ENCODE measurements at regions not wholly inside any gene's neighbourhood (a gene's known extent, or its start where the extent isn't known, plus 50 kb on each side); places are given as distances from the start of the nearest gene placed in this dataset.
A peak's percentile ranks its signal among the peaks of the same experiment; 100 is the strongest.

DNA sequence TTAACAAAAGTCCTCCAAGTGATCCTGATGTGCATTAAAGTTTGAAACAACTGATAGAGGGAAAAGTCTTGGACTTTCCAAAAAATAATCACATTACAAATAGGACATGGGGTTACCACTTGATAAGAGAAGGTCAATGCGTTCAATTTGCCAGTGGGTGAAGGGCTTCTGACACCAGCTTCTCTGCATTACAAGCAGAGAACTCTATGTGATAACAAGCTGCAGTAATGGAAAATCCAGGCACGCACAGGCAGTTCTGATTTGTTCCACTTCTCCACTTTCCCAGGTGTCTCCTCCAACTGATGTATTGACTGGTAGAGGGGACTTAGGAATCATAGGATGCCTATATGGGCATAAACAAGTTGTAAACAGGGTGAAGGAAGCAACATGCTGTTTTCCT, 234.0 kb upstream of the MGAT5 start:
- no peaks in the 10 kb centered on the region; the same call in 1 of the 2 replicates for H3K27me3 ChIP-seq (ENCODE audit: control insufficient read depth, low read length)
- TF ChIP-seq EZH2phosphoT487 (IDR thresholded peaks at IDR 0.05; ENCODE audit: borderline replicate concordance, low read length) (no peak), CTCF (IDR thresholded peaks at IDR 0.05; ENCODE audit: low read depth, low read length, poor library complexity, severe bottlenecking) (no peak)

DNA sequence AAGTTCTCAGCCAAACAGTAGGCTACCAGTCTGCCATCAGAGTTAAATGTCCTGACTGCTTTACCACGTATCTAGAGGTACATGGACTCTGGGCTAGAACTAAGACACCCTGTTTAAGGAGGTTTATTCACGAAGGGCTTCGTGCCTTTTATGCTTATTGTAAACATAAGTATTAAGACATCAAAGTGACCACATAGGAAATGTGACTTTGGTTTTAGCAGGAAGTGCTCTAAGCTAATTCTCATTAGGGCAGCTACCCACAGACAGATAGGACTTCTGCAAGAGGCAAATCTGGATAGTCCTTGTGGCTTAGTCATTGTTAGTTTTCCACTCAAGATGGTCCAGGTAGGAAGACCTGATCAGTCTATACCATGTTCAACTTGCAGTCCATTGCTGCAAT, 233.3 kb upstream of the MGAT5 start:
- Histone ChIP-seq H3K36me3 (ENCODE audit: control insufficient read depth, low read length) (no peaks in the 10 kb centered on the region), H3K9me2 (replicated peaks; ENCODE audit: control insufficient read depth, low read length) (no peaks in the 10 kb centered on the region), H3K79me2 (ENCODE audit: control insufficient read depth, low read length) (no peaks in the 10 kb centered on the region), H3K4me1 (ENCODE audit: control insufficient read depth, low read length) (peaks cover 36% of the 10 kb centered on the region), H3K4me3 (ENCODE audit: low read length) (no peak overlapping the region), H3K27me3 (ENCODE audit: control insufficient read depth, low read length) (no peaks in the 10 kb centered on the region; the same call in 1 of the 2 replicates), H3F3A (ENCODE audit: control insufficient read depth, insufficient read depth) (no peaks in the 10 kb centered on the region), H3K27ac (ENCODE audit: low read depth, low read length) (no peak overlapping the region), H4K20me1 (ENCODE audit: control insufficient read depth, insufficient read depth, low read depth, low read length) (no peaks in the 10 kb centered on the region), H3K9me3 (ENCODE audit: control insufficient read depth, insufficient read depth, low read length) (no peaks in the 10 kb centered on the region), H3K4me2 (ENCODE audit: low read length) (no peak overlapping the region; the same call in 1 of the 2 replicates)
- no peak for TF ChIP-seq EZH2phosphoT487 (IDR thresholded peaks at IDR 0.05; ENCODE audit: borderline replicate concordance, low read length)

More for the DNA sequence above, 234.0 kb upstream of the MGAT5 start:
- Histone ChIP-seq H3K79me2 (ENCODE audit: control insufficient read depth, low read length) (no peaks in the 10 kb centered on the region), H3K4me1 (ENCODE audit: control insufficient read depth, low read length) (peaks cover 36% of the 10 kb centered on the region), H3K9me2 (replicated peaks; ENCODE audit: control insufficient read depth, low read length) (no peaks in the 10 kb centered on the region), H3K9me3 (ENCODE audit: control insufficient read depth, insufficient read depth, low read length) (no peaks in the 10 kb centered on the region), H3K4me3 (ENCODE audit: low read length) (no peak overlapping the region), H4K20me1 (ENCODE audit: control insufficient read depth, insufficient read depth, low read depth, low read length) (no peaks in the 10 kb centered on the region), H3K36me3 (ENCODE audit: control insufficient read depth, low read length) (no peaks in the 10 kb centered on the region), H3K27ac (ENCODE audit: low read depth, low read length) (no peak overlapping the region), H3K4me2 (ENCODE audit: low read length) (no peak overlapping the region), H3F3A (ENCODE audit: control insufficient read depth, insufficient read depth) (no peaks in the 10 kb centered on the region)

DNA sequence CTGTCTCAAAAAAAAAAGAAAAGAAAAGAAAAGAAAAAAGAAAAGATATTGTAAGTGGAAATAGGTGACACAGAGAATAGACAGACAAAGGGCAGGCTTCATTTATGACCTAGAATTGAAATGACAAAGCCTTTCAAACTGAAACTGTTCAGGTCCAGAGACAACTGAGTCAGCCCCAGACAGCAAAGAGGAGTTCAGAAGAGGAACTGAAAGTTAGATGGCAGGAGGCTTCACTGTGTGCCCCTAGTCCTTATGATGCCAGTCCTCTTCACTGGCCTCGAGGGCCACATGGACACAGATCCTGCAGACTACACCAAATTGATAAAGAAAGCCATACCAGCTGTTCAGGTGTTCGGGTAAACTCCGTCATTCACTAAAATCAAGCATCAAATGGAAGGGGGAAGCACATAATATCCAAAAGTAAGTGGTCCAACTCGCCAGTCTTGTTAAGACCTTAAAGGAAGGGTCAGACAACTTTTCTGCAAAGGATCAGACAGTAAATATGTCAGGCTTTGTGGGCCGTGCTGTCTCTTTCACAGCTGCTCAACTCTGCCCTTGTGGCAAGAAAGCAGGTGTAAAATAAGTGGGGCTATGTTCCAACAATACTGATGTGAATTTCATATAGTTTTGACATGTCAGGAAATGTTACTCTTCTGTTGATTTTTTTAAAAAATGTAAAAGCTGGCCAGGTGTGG, 231.9 kb upstream of the MGAT5 start:
- no peaks in the 10 kb centered on the region for H3K9me2 ChIP-seq (replicated peaks; ENCODE audit: control insufficient read depth, low read length)
- H3K36me3 ChIP-seq (ENCODE audit: control insufficient read depth, low read length) = no peaks in the 10 kb centered on the region
- no peaks in the 10 kb centered on the region for H4K20me1 ChIP-seq (ENCODE audit: control insufficient read depth, insufficient read depth, low read depth, low read length)
- H3K4me1 ChIP-seq (ENCODE audit: control insufficient read depth, low read length) = peaks cover 36% of the 10 kb centered on the region
- H3K79me2 ChIP-seq (ENCODE audit: control insufficient read depth, low read length) = no peaks in the 10 kb centered on the region
- no peaks in the 10 kb centered on the region for H3F3A ChIP-seq (ENCODE audit: control insufficient read depth, insufficient read depth)
- H3K27me3 ChIP-seq (ENCODE audit: control insufficient read depth, low read length) = no peaks in the 10 kb centered on the region; the same call in 1 of the 2 replicates
- H3K27ac ChIP-seq (ENCODE audit: low read depth, low read length) = 0 out of 2 replicates have a peak overlapping the region, but pooled peaks have one; percentile 14
- no peaks in the 10 kb centered on the region for H3K9me3 ChIP-seq (ENCODE audit: control insufficient read depth, insufficient read depth, low read length)
- no peak overlapping the region for H3K4me3 ChIP-seq (ENCODE audit: low read length)
- peak overlapping the region; percentile 35 for H3K4me2 ChIP-seq (ENCODE audit: low read length)
- no peak for TF ChIP-seq EZH2phosphoT487 (IDR thresholded peaks at IDR 0.05; ENCODE audit: borderline replicate concordance, low read length)
- TF ChIP-seq CTCF (IDR thresholded peaks at IDR 0.05; ENCODE audit: low read depth, low read length, poor library complexity, severe bottlenecking) = no peak

- Histone ChIP-seq H3K79me2 (ENCODE audit: control insufficient read depth, low read length) (no peaks in the 10 kb centered on the region), H3K27ac (ENCODE audit: low read depth, low read length) (no peak overlapping the region), H3K4me1 (ENCODE audit: control insufficient read depth, low read length) (peaks cover 36% of the 10 kb centered on the region)
Measured at GRCh38 chr2:134023854-134024253, 230.0 kb upstream of the MGAT5 start.

More at GRCh38 chr2:134023854-134024253, 230.0 kb upstream of the MGAT5 start:
- Histone ChIP-seq H3F3A (ENCODE audit: control insufficient read depth, insufficient read depth) (no peaks in the 10 kb centered on the region), H3K27me3 (ENCODE audit: control insufficient read depth, low read length) (no peaks in the 10 kb centered on the region; the same call in 1 of the 2 replicates), H3K4me3 (ENCODE audit: low read length) (no peak overlapping the region), H3K4me2 (ENCODE audit: low read length) (no peak overlapping the region), H4K20me1 (ENCODE audit: control insufficient read depth, insufficient read depth, low read depth, low read length) (no peaks in the 10 kb centered on the region), H3K36me3 (ENCODE audit: control insufficient read depth, low read length) (no peaks in the 10 kb centered on the region), H3K9me3 (ENCODE audit: control insufficient read depth, insufficient read depth, low read length) (no peaks in the 10 kb centered on the region), H3K9me2 (replicated peaks; ENCODE audit: control insufficient read depth, low read length) (no peaks in the 10 kb centered on the region)
- TF ChIP-seq EZH2phosphoT487 (IDR thresholded peaks at IDR 0.05; ENCODE audit: borderline replicate concordance, low read length) = no peak
- TF ChIP-seq CTCF (IDR thresholded peaks at IDR 0.05; ENCODE audit: low read depth, low read length, poor library complexity, severe bottlenecking) = no peak

Data from DOHH2 (cell line).